ENCODE measurements at regions not wholly inside any gene's neighbourhood (a gene's known extent, or its start where the extent isn't known, plus 50 kb on each side); places are given as distances from the start of the nearest gene placed in this dataset.
"Not testable (repeated sequence)": the region's sequence is repeated elsewhere in the genome, so short reads cannot be mapped to it uniquely, and the experiment has no call there.

GRCh38 chr9:117649126-117649525 is 55.1 kb upstream of the TLR4 start:
- H3K27me3 Mint-ChIP-seq = peaks cover 9% of the 10 kb centered on the region
- peaks cover 6% of the 10 kb centered on the region for H3K4me1 Mint-ChIP-seq
- H3K9me3 Mint-ChIP-seq = no peaks in the 10 kb centered on the region
- no peaks in the 10 kb centered on the region for H3K36me3 Mint-ChIP-seq (ENCODE audit: low read depth)
- no peak overlapping the region for H3K4me3 Mint-ChIP-seq
- intact Hi-C loops (cut with micrococcal nuclease) = no loop called here
- no peak for DNase-seq
- H3K27ac Mint-ChIP-seq = no peak overlapping the region

GRCh38 chr9:117644932-117645636 is 59.1 kb upstream of the TLR4 start:
- no peak overlapping the region for H3K27ac Mint-ChIP-seq
- peaks cover 16% of the 10 kb centered on the region for H3K27me3 Mint-ChIP-seq
- no peak for DNase-seq
- H3K4me3 Mint-ChIP-seq = no peak overlapping the region
- intact Hi-C loops (cut with micrococcal nuclease) = no loop called here
- no peaks in the 10 kb centered on the region for H3K36me3 Mint-ChIP-seq (ENCODE audit: low read depth)
- H3K9me3 Mint-ChIP-seq = no peaks in the 10 kb centered on the region
- H3K4me1 Mint-ChIP-seq = peaks cover 6% of the 10 kb centered on the region

GRCh38 chr9:117644133-117644931 is 59.9 kb upstream of the TLR4 start:
- no peak overlapping the region for H3K4me3 Mint-ChIP-seq
- H3K27me3 Mint-ChIP-seq = peaks cover 16% of the 10 kb centered on the region
- intact Hi-C loops (cut with micrococcal nuclease) = no loop called here
- H3K4me1 Mint-ChIP-seq = peaks cover 6% of the 10 kb centered on the region
- DNase-seq = peak; percentile 87
- no peak overlapping the region for H3K27ac Mint-ChIP-seq
- no peaks in the 10 kb centered on the region for H3K36me3 Mint-ChIP-seq (ENCODE audit: low read depth)
- no peaks in the 10 kb centered on the region for H3K9me3 Mint-ChIP-seq

DNA sequence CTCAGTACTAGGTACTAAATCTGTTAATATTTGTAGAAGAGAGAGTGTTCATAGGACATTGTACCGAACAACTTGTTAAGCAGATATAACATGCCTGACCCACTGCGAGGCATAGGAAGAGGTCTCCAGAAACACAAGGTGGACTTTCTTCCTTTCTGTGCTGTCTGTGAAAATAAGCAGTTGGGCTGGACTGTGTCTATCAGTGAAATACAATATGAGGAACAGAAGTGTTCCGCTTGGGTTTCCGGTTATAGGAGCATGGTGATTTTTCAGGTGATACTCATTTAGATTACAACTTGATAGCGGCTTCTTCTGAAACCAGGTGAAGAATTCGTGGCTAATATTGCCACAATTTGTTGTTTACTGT is 60.9 kb upstream of the TLR4 start:
- no peaks in the 10 kb centered on the region for H3K36me3 Mint-ChIP-seq (ENCODE audit: low read depth)
- DNase-seq = no peak
- peaks cover 6% of the 10 kb centered on the region for H3K4me1 Mint-ChIP-seq
- H3K27me3 Mint-ChIP-seq = peaks cover 16% of the 10 kb centered on the region
- intact Hi-C loops (cut with micrococcal nuclease) = no loop called here
- no peak overlapping the region for H3K4me3 Mint-ChIP-seq
- H3K9me3 Mint-ChIP-seq = no peaks in the 10 kb centered on the region
- H3K27ac Mint-ChIP-seq = no peak overlapping the region

GRCh38 chr9:117642571-117643287 is 61.5 kb upstream of the TLR4 start:
- H3K4me3 Mint-ChIP-seq; H3K36me3 Mint-ChIP-seq (ENCODE audit: low read depth); H3K9me3 Mint-ChIP-seq; DNase-seq; H3K4me1 Mint-ChIP-seq; intact Hi-C loops (cut with micrococcal nuclease); H3K27ac Mint-ChIP-seq: not testable (repeated sequence)
- H3K27me3 Mint-ChIP-seq = peaks cover 16% of the 10 kb centered on the region

DNA sequence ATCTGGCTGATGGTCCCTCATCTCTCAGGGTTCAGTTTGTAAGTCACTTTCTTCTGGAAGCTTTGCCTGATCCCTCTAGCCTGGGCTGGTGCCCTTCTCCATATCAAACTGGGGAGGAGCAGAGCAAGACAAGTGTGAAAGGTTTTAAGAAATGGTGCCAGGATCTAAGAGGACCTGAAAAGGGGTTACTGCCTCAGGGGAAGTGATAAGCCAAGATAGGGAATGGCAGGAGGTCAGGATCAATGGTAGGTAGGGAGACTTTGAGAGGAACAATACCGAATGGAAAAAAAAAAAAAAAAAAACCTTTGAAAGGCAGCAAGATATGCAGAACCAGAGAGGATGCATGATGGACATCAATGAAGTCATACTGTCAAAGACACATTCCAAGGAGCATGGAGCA is 67.5 kb upstream of the TLR4 start:
- intact Hi-C loops (cut with micrococcal nuclease) = no loop called here
- no peaks in the 10 kb centered on the region for H3K9me3 Mint-ChIP-seq
- H3K27me3 Mint-ChIP-seq = no peaks in the 10 kb centered on the region
- H3K27ac Mint-ChIP-seq = no peak overlapping the region
- DNase-seq = no peak
- H3K4me1 Mint-ChIP-seq = no peaks in the 10 kb centered on the region
- H3K4me3 Mint-ChIP-seq = no peak overlapping the region
- no peaks in the 10 kb centered on the region for H3K36me3 Mint-ChIP-seq (ENCODE audit: low read depth)

GRCh38 chr9:117625154-117625553 is 79.0 kb upstream of the TLR4 start:
- Mint-ChIP-seq H3K4me3 (no peak overlapping the region), H3K27ac (no peak overlapping the region), H3K9me3 (peaks cover 3% of the 10 kb centered on the region), H3K36me3 (ENCODE audit: low read depth) (no peaks in the 10 kb centered on the region), H3K27me3 (no peaks in the 10 kb centered on the region), H3K4me1 (no peaks in the 10 kb centered on the region)
- no peak for DNase-seq
- intact Hi-C loops (cut with micrococcal nuclease) = no loop called here

- intact Hi-C loops (cut with micrococcal nuclease) = no loop called here
- H3K4me3 Mint-ChIP-seq = no peak overlapping the region
- DNase-seq = no peak
- H3K9me3 Mint-ChIP-seq = peaks cover 3% of the 10 kb centered on the region
- no peaks in the 10 kb centered on the region for H3K36me3 Mint-ChIP-seq (ENCODE audit: low read depth)
- H3K27ac Mint-ChIP-seq = no peak overlapping the region
- no peaks in the 10 kb centered on the region for H3K4me1 Mint-ChIP-seq
- H3K27me3 Mint-ChIP-seq = no peaks in the 10 kb centered on the region
These were observed 80.1 kb upstream of the TLR4 start for GRCh38 chr9:117624106-117624505.

DNA sequence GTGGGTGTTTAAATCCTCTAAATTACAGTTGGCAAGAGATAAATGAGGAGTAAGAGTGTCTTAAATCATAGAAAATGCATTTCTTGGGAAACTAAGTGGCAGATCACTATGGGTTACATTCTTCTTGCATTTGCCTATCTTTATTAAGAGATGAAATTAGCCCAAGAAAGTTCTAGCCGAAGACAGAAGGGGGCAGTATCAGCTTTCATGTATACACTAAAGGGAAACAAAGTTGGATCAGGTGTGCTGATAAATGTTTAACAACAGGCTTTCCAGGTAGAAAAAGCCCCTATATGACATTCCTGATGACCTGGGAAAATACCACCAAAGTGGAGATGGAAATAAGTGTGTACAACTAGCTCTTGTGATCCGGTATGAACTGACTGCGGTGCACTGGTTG is 81.9 kb upstream of the TLR4 start:
- Mint-ChIP-seq H3K4me3 (no peak overlapping the region), H3K36me3 (ENCODE audit: low read depth) (no peaks in the 10 kb centered on the region), H3K27ac (no peak overlapping the region), H3K4me1 (no peaks in the 10 kb centered on the region), H3K27me3 (no peaks in the 10 kb centered on the region), H3K9me3 (peaks cover 3% of the 10 kb centered on the region)
- no peak for DNase-seq
- intact Hi-C loops (cut with micrococcal nuclease) = no loop called here

DNA sequence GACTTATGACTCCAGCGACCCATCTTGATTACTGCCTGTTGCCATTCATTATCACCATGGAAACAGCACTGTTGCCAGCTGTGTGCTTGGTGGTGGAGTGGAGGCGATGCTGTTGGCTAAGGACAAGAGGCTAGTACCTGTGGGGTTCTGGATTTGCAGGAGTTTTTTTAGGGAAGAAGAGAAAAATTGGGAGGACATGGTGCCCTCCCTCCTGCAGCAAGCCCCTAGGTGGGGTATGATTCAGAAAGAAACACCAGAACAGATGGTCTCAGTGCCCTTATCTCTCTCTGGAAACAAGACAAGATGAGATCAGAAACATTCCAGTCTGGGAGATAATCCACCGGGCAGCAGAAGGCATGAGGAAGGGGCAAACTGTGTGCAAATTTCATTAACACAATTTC is 87.8 kb upstream of the TLR4 start:
- H3K9me3 Mint-ChIP-seq = no peaks in the 10 kb centered on the region
- no peaks in the 10 kb centered on the region for H3K27me3 Mint-ChIP-seq

GRCh38 chr9:117612317-117612716 is 91.9 kb upstream of the TLR4 start:
- intact Hi-C loops (cut with micrococcal nuclease) = no loop called here
- no peaks in the 10 kb centered on the region for H3K27me3 Mint-ChIP-seq
- no peaks in the 10 kb centered on the region for H3K9me3 Mint-ChIP-seq
- no peaks in the 10 kb centered on the region for H3K36me3 Mint-ChIP-seq (ENCODE audit: low read depth)
- no peak for DNase-seq
- H3K27ac Mint-ChIP-seq = no peak overlapping the region
- H3K4me3 Mint-ChIP-seq = no peak overlapping the region
- no peaks in the 10 kb centered on the region for H3K4me1 Mint-ChIP-seq

More for the DNA sequence above, 87.8 kb upstream of the TLR4 start:
- H3K36me3 Mint-ChIP-seq (ENCODE audit: low read depth) = no peaks in the 10 kb centered on the region
- H3K4me3 Mint-ChIP-seq = no peak overlapping the region
- H3K27ac Mint-ChIP-seq = no peak overlapping the region
- intact Hi-C loops (cut with micrococcal nuclease) = no loop called here
- H3K4me1 Mint-ChIP-seq = no peaks in the 10 kb centered on the region
- DNase-seq = no peak

DNA sequence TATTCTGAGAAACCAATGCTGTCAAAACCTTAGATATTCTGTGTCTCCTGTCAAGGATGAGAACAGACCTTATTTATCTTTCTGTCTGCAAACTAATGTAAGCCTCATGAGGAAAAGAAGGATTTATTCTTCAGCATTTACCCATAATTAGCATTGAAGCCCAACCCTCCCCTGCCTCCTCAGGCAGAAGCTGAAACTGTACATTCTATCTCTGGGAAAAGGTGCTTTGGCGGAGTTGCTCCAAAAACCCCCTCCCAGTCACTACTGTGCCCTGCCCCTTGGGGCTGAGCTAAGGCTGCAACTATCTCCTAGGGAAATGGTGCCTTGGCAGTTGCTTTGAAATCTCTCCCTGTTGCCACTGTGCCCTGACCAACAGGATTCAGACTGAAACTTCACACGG is 106.2 kb upstream of the TLR4 start:
- intact Hi-C loops (cut with micrococcal nuclease) = no loop called here
- H3K36me3 Mint-ChIP-seq (ENCODE audit: low read depth) = no peaks in the 10 kb centered on the region
- no peak for DNase-seq

GRCh38 chr9:117596678-117597077 is 107.5 kb upstream of the TLR4 start:
- intact Hi-C loops (cut with micrococcal nuclease) = no loop called here
- H3K36me3 Mint-ChIP-seq (ENCODE audit: low read depth) = no peaks in the 10 kb centered on the region

More for the DNA sequence above, 106.2 kb upstream of the TLR4 start:
- no peak overlapping the region for H3K4me3 Mint-ChIP-seq
- H3K27me3 Mint-ChIP-seq = no peaks in the 10 kb centered on the region
- no peaks in the 10 kb centered on the region for H3K9me3 Mint-ChIP-seq
- H3K27ac Mint-ChIP-seq = no peak overlapping the region
- H3K4me1 Mint-ChIP-seq = no peaks in the 10 kb centered on the region

DNA sequence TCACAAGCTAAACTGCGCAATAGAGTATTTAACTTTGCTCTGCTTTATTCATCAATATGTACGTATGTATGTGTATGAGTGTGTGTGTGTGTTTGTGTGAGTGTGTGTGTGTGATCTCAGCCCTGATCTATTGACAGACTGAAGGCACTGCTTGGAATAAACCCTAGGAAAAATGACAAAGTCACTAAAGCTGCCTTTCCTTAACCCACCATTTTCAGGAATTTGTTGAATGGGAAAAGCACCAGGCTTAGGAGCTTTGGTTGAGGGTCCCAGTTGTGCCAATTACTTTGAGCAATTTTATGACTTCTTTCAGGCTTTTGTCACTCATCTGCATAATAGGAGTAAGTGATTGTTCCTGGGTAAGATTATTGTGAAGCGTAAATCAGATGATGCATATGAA is 108.6 kb upstream of the TLR4 start:
- no peak overlapping the region for H3K27ac Mint-ChIP-seq
- DNase-seq = no peak
- no peak overlapping the region for H3K4me3 Mint-ChIP-seq
- no peaks in the 10 kb centered on the region for H3K9me3 Mint-ChIP-seq
- no peaks in the 10 kb centered on the region for H3K36me3 Mint-ChIP-seq (ENCODE audit: low read depth)
- no peaks in the 10 kb centered on the region for H3K27me3 Mint-ChIP-seq
- no peaks in the 10 kb centered on the region for H3K4me1 Mint-ChIP-seq
- intact Hi-C loops (cut with micrococcal nuclease) = no loop called here

More at GRCh38 chr9:117596678-117597077, 107.5 kb upstream of the TLR4 start:
- Mint-ChIP-seq H3K27ac (no peak overlapping the region), H3K9me3 (no peaks in the 10 kb centered on the region), H3K4me3 (no peak overlapping the region), H3K4me1 (no peaks in the 10 kb centered on the region), H3K27me3 (no peaks in the 10 kb centered on the region)
- no peak for DNase-seq
